CD14-positive monocyte (primary cell): ENCODE measurements at regions not wholly inside any gene's neighbourhood (a gene's known extent, or its start where the extent isn't known, plus 50 kb on each side); places are given as distances from the start of the nearest gene placed in this dataset.

Experiments used
- DNase-seq, 3 donors: peaks; one replicate each; pipeline ENCODE4 v3.0.0-alpha.2; 2011 to 2022
- H2AFZ ChIP-seq: 2 replicates; pipeline ENCODE4 v1.6.0; 2012; ENCODE audit warnings: mild to moderate bottlenecking, low read depth, low read length, inconsistent platforms; ENCODE audit not compliant: insufficient read depth, poor library complexity, severe bottlenecking
- H3K27ac ChIP-seq, 2 donors: 1 replicate in 1 of 2; 2 replicates in 1 of 2; pipeline ENCODE4 v1.5.1; 2012 to 2013; ENCODE audit warnings: low read length in 2 of 2, control low read depth in 1 of 2, inconsistent platforms in 1 of 2, low read depth in 1 of 2, mild to moderate bottlenecking in 1 of 2
- H3K27me3 ChIP-seq, 2 donors: one replicate each; pipeline versions ENCODE4 v1.6.0 to v1.6.1; 2011 to 2013; ENCODE audit warnings: low read length in 2 of 2; ENCODE audit not compliant: control insufficient read depth in 2 of 2, insufficient read depth in 2 of 2
- H3K36me3 ChIP-seq, 2 donors: replicated peaks in 1 of 2; 1 replicate in 1 of 2; 2 replicates in 1 of 2; pipeline versions ENCODE4 v1.5.1 to v1.6.1; 2012 to 2013; ENCODE audit warnings: low read length in 2 of 2, control low read depth in 1 of 2, inconsistent platforms in 1 of 2, mild to moderate bottlenecking in 1 of 2; ENCODE audit not compliant: insufficient read depth in 2 of 2, control insufficient read depth in 1 of 2
- H3K4me1 ChIP-seq, 2 donors: 1 replicate in 1 of 2; 2 replicates in 1 of 2; pipeline versions ENCODE4 v1.5.1 to v1.6.1; 2012 to 2013; ENCODE audit warnings: low read length in 2 of 2, control low read depth in 1 of 2, inconsistent platforms in 1 of 2, mild to moderate bottlenecking in 1 of 2, moderate library complexity in 1 of 2; ENCODE audit not compliant: insufficient read depth in 2 of 2, control insufficient read depth in 1 of 2
- H3K4me2 ChIP-seq: replicated peaks from 2 replicates; pipeline ENCODE3; 2012; ENCODE audit warnings: low read length, moderate library complexity, mild to moderate bottlenecking; ENCODE audit not compliant: poor library complexity, severe bottlenecking; ENCODE audit errors: extremely low read depth
- H3K4me3 ChIP-seq, 3 experiments: fragments of 200-600 bp in 1 of 3; sonication (generic) in 1 of 3; replicated peaks in 1 of 3; 1 replicate in 2 of 3; 2 replicates in 1 of 3; pipeline ENCODE4 v1.5.1; 2011 to 2013; ENCODE audit warnings: low read length in 3 of 3, mild to moderate bottlenecking in 3 of 3, control low read depth in 2 of 3, low read depth in 2 of 3, inconsistent platforms in 1 of 3, moderate library complexity in 1 of 3
- H3K79me2 ChIP-seq: 2 replicates; pipeline ENCODE4 v1.6.0; 2012; ENCODE audit warnings: mild to moderate bottlenecking, control low read depth, inconsistent platforms, low read length, moderate library complexity; ENCODE audit not compliant: insufficient read depth
- H3K9ac ChIP-seq: 2 replicates; pipeline ENCODE4 v1.6.0; 2017; ENCODE audit warnings: low read length, mild to moderate bottlenecking; ENCODE audit not compliant: insufficient read depth, poor library complexity, severe bottlenecking
- H3K9me3 ChIP-seq, 2 donors: replicated peaks in 1 of 2; 1 replicate in 1 of 2; 2 replicates in 1 of 2; pipeline versions ENCODE4 v1.5.1 to v1.6.1; 2012 to 2013; ENCODE audit warnings: low read length in 2 of 2, control low read depth in 1 of 2; ENCODE audit not compliant: control insufficient read depth in 1 of 2, insufficient read depth in 1 of 2
- H4K20me1 ChIP-seq: 2 replicates; pipeline ENCODE4 v1.6.0; 2012; ENCODE audit warnings: mild to moderate bottlenecking, low read length, control low read depth, moderate library complexity; ENCODE audit not compliant: insufficient read depth
- H3K27ac Mint-ChIP-seq, 7 donors: one replicate each; pipeline ENCODE4 v1.8.0; 2020; ENCODE audit warnings: mild to moderate bottlenecking in 7 of 7, mixed read lengths in 7 of 7, moderate library complexity in 6 of 7, inconsistent platforms in 2 of 7
- H3K27me3 Mint-ChIP-seq, 3 donors: one replicate each; pipeline ENCODE4 v1.8.0; 2021 to 2022; ENCODE audit warnings: low read depth in 3 of 3, mild to moderate bottlenecking in 3 of 3, mixed read lengths in 3 of 3, moderate library complexity in 3 of 3, inconsistent platforms in 1 of 3
- H3K36me3 Mint-ChIP-seq, 2 donors: one replicate each; pipeline ENCODE4 v1.8.0; 2020; ENCODE audit warnings: mixed read lengths in 2 of 2, inconsistent platforms in 1 of 2, mild to moderate bottlenecking in 1 of 2
- H3K4me1 Mint-ChIP-seq: one replicate; pipeline ENCODE4 v1.8.0; 2020; ENCODE audit warnings: mild to moderate bottlenecking, mixed read lengths
- H3K4me3 Mint-ChIP-seq, 2 donors: one replicate each; pipeline ENCODE4 v1.8.0; 2020; ENCODE audit warnings: mild to moderate bottlenecking in 2 of 2, mixed read lengths in 2 of 2, moderate library complexity in 1 of 2
- H3K9me3 Mint-ChIP-seq, 7 donors: one replicate each; pipeline ENCODE4 v1.8.0; 2020 to 2022; ENCODE audit warnings: mixed read lengths in 7 of 7, mild to moderate bottlenecking in 6 of 7, moderate library complexity in 6 of 7, inconsistent platforms in 2 of 7
- WGBS: methylation state at CpG from one replicate; pipeline ENCODE4 v1.1.5; 2013; ENCODE audit warnings: missing lambda C conversion rate; ENCODE audit not compliant: insufficient coverage; 5-methylcytosine and 5-hydroxymethylcytosine counted together
- intact Hi-C, 2 donors: fragments of 100-400 bp; cut with micrococcal nuclease; formaldehyde crosslinking; loops; one replicate each; pipeline versions ENCODE4 v1.15.0 to v1.15.1; 2023
- TF ChIP-seq, protein P1 (sequence below): fragments of 200-600 bp; IDR thresholded peaks from one replicate; pipeline ENCODE4 v1.8.0; 2022; ENCODE audit warnings: antibody characterized with exemption, mild to moderate bottlenecking

DNA sequence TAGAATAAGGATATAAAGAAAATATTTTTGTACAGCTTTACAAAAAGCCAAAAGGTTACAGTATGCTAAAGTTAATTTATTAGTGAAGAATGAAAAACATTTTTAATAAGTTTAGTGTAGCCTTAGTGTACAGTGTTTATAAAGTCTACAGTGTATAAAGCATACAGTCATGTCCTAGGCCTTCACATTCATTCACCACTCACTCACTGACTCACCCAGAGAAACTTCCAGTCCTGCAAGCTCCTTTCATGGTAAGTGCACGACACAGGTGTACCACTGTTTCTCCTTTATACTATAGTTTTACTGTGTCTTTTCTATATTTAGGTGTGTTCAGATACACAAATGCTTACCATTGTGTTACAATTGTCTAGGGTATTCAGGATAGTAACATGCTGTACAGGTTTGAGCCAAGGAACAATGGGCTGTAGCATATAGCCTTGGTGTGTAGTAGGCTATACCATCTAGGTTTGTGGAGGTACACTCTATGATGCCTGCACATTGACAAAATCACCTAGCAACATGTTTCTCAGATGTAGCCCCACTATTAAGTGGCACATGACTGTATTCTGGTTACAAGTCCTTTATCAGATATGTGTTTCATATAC is 197.1 kb upstream of the KBTBD8 start:
- H3K27me3 Mint-ChIP-seq: peaks cover 8 to 13% (median 12%) of the 10 kb centered on the region in 3 donors
- H3K4me1 Mint-ChIP-seq: peaks cover 16% of the 10 kb centered on the region
- H3K4me3 ChIP-seq: no peak overlapping the region
- no peaks in the 10 kb centered on the region for H3K9me3 ChIP-seq
- H3K9me3 Mint-ChIP-seq: peaks cover 0 to 11% (median 3%) of the 10 kb centered on the region in 7 donors
- H3K27ac ChIP-seq: no peak overlapping the region
- no peak for DNase-seq
- intact Hi-C loops: no loop called here
- no peaks in the 10 kb centered on the region for H3K36me3 ChIP-seq
- no peaks in the 10 kb centered on the region for H3K4me1 ChIP-seq
- H3K27me3 ChIP-seq: peaks cover 3 to 6% of the 10 kb centered on the region in 2 donors
- TF ChIP-seq, protein P1, sequence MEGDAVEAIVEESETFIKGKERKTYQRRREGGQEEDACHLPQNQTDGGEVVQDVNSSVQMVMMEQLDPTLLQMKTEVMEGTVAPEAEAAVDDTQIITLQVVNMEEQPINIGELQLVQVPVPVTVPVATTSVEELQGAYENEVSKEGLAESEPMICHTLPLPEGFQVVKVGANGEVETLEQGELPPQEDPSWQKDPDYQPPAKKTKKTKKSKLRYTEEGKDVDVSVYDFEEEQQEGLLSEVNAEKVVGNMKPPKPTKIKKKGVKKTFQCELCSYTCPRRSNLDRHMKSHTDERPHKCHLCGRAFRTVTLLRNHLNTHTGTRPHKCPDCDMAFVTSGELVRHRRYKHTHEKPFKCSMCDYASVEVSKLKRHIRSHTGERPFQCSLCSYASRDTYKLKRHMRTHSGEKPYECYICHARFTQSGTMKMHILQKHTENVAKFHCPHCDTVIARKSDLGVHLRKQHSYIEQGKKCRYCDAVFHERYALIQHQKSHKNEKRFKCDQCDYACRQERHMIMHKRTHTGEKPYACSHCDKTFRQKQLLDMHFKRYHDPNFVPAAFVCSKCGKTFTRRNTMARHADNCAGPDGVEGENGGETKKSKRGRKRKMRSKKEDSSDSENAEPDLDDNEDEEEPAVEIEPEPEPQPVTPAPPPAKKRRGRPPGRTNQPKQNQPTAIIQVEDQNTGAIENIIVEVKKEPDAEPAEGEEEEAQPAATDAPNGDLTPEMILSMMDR: no peak
- no peak overlapping the region for H3K4me2 ChIP-seq
- no peaks in the 10 kb centered on the region for H4K20me1 ChIP-seq
- no peak overlapping the region for H3K4me3 Mint-ChIP-seq
- no peak overlapping the region for H3K27ac Mint-ChIP-seq
- H2AFZ ChIP-seq: no peak overlapping the region
- no peaks in the 10 kb centered on the region for H3K36me3 Mint-ChIP-seq
- WGBS: no CpG with 5 or more reads among the region's 1 CpG
- no peaks in the 10 kb centered on the region for H3K79me2 ChIP-seq
- no peak overlapping the region for H3K9ac ChIP-seq

DNA sequence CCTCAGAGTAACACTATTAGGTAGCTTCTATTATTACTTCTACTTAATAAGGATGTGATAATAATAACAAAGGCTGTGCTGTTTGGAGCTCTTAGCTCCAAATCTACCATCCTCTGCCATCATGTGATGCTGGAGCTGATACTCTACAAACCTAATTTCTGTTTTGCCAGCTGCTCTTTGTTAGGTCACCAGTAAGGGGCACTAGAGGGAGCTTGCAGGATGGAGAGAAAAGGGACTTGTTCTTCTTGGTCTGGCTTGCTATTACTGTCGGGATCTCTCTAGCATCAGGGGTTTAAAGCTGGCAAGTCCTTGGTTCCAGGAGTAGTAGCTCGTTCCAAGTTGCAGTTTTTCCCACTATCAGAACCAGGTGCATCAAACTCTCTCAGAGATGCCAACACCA is 194.9 kb upstream of the KBTBD8 start:
- H3K27ac Mint-ChIP-seq: no peak overlapping the region
- H3K4me2 ChIP-seq: no peak overlapping the region

More for the DNA sequence above, 194.9 kb upstream of the KBTBD8 start:
- H3K27me3 Mint-ChIP-seq: peaks cover 5 to 7% (median 5%) of the 10 kb centered on the region in 3 donors
- H3K4me3 Mint-ChIP-seq: no peak overlapping the region
- intact Hi-C loops: no loop called here
- no peak overlapping the region for H3K4me3 ChIP-seq
- H4K20me1 ChIP-seq: no peaks in the 10 kb centered on the region
- no peaks in the 10 kb centered on the region for H3K4me1 ChIP-seq
- TF ChIP-seq, protein P1: no peak
- no peak for DNase-seq
- no peaks in the 10 kb centered on the region for H3K9me3 ChIP-seq
- H3K79me2 ChIP-seq: no peaks in the 10 kb centered on the region
- H3K36me3 Mint-ChIP-seq: no peaks in the 10 kb centered on the region
- H3K9ac ChIP-seq: no peak overlapping the region
- H3K27ac ChIP-seq: no peak overlapping the region
- H3K9me3 Mint-ChIP-seq: peaks cover 0 to 12% (median 3%) of the 10 kb centered on the region in 7 donors
- peaks cover 0 to 2% of the 10 kb centered on the region in 2 donors for H3K27me3 ChIP-seq
- H3K36me3 ChIP-seq: no peaks in the 10 kb centered on the region
- H3K4me1 Mint-ChIP-seq: peaks cover 13% of the 10 kb centered on the region
- 86% methylated on average over 1 of the region's 2 CpGs for WGBS
- no peak overlapping the region for H2AFZ ChIP-seq
